Left ventricle myocardium inferior (tissue), 1 donor: ENCODE measurements at regions not wholly inside any gene's neighbourhood (a gene's known extent, or its start where the extent isn't known, plus 50 kb on each side); places are given as distances from the start of the nearest gene placed in this dataset.

Experiments used
- DNase-seq: peaks from one replicate; pipeline ENCODE4 v3.0.0-alpha.2; 2020
- H3K27ac ChIP-seq: fragments of 200-600 bp; replicated peaks from 2 replicates; pipeline ENCODE4 v1.8.0; 2021
- H3K27me3 ChIP-seq: fragments of 200-600 bp; 2 replicates; pipeline ENCODE4 v1.8.0; 2021; ENCODE audit warnings: low read depth
- H3K36me3 ChIP-seq: fragments of 200-600 bp; 2 replicates; pipeline ENCODE4 v1.8.0; 2021
- H3K4me1 ChIP-seq: fragments of 200-600 bp; 2 replicates; pipeline ENCODE4 v1.8.0; 2021
- H3K4me3 ChIP-seq: fragments of 200-600 bp; 2 replicates; pipeline ENCODE4 v1.8.0; 2021; ENCODE audit warnings: mild to moderate bottlenecking, moderate library complexity
- H3K9me3 ChIP-seq: fragments of 200-600 bp; replicated peaks from 2 replicates; pipeline ENCODE4 v1.8.0; 2021
- CTCF ChIP-seq: fragments of 200-600 bp; IDR thresholded peaks from 2 replicates; pipeline ENCODE4 v1.8.0; 2021; ENCODE audit warnings: antibody characterized with exemption, mild to moderate bottlenecking, borderline replicate concordance
- intact Hi-C: fragments of 100-400 bp; cut with micrococcal nuclease; formaldehyde crosslinking; loops from one replicate; pipeline ENCODE4 v1.11.0; 2022
- donor health status: DM: no; HTN: yes; CAD: no; lungs with severe emphysema.

- DNase-seq = no peak
- intact Hi-C loops = no loop called here
- Histone ChIP-seq H3K4me1 (no peaks in the 10 kb centered on the region), H3K4me3 (no peak overlapping the region), H3K27ac (no peak overlapping the region), H3K27me3 (no peaks in the 10 kb centered on the region), H3K9me3 (no peaks in the 10 kb centered on the region), H3K36me3 (no peaks in the 10 kb centered on the region)
- no peak for TF ChIP-seq CTCF
Measured at GRCh38 chr3:191783024-191783423, 322.1 kb downstream of the PYDC2 start.

GRCh38 chr3:191790934-191791333, 330.0 kb downstream of the PYDC2 start:
- Histone ChIP-seq H3K4me1 (no peaks in the 10 kb centered on the region), H3K4me3 (no peak overlapping the region), H3K27ac (no peak overlapping the region), H3K36me3 (no peaks in the 10 kb centered on the region), H3K27me3 (no peaks in the 10 kb centered on the region), H3K9me3 (peaks cover 5% of the 10 kb centered on the region)
- TF ChIP-seq CTCF = no peak
- no peak for DNase-seq
- intact Hi-C loops = no loop called here

- no peaks in the 10 kb centered on the region for H3K36me3 ChIP-seq
- intact Hi-C loops = no loop called here
- DNase-seq = no peak
Measured at GRCh38 chr3:191792580-191792979, 331.6 kb downstream of the PYDC2 start.

GRCh38 chr3:191795196-191795595, 334.2 kb downstream of the PYDC2 start:
- no peaks in the 10 kb centered on the region for H3K36me3 ChIP-seq
- no peak overlapping the region for H3K4me3 ChIP-seq
- no peaks in the 10 kb centered on the region for H3K27me3 ChIP-seq
- H3K9me3 ChIP-seq = peaks cover 6% of the 10 kb centered on the region
- H3K27ac ChIP-seq = no peak overlapping the region
- no peak for DNase-seq
- TF ChIP-seq CTCF = no peak
- intact Hi-C loops = no loop called here
- H3K4me1 ChIP-seq = no peaks in the 10 kb centered on the region

More at GRCh38 chr3:191792580-191792979, 331.6 kb downstream of the PYDC2 start:
- H3K27me3 ChIP-seq = no peaks in the 10 kb centered on the region
- TF ChIP-seq CTCF = no peak
- H3K4me1 ChIP-seq = no peaks in the 10 kb centered on the region
- no peak overlapping the region for H3K27ac ChIP-seq
- peaks cover 5% of the 10 kb centered on the region for H3K9me3 ChIP-seq
- no peak overlapping the region for H3K4me3 ChIP-seq

GRCh38 chr3:191797271-191797670, 336.3 kb downstream of the PYDC2 start:
- no peak for DNase-seq
- Histone ChIP-seq H3K36me3 (no peaks in the 10 kb centered on the region), H3K4me3 (no peak overlapping the region), H3K27ac (no peak overlapping the region), H3K27me3 (no peaks in the 10 kb centered on the region), H3K4me1 (no peaks in the 10 kb centered on the region), H3K9me3 (peaks cover 21% of the 10 kb centered on the region)
- intact Hi-C loops = no loop called here
- TF ChIP-seq CTCF = no peak

- Histone ChIP-seq H3K9me3 (peaks cover 42% of the 10 kb centered on the region), H3K4me1 (no peaks in the 10 kb centered on the region), H3K36me3 (no peaks in the 10 kb centered on the region), H3K27ac (no peak overlapping the region), H3K27me3 (no peaks in the 10 kb centered on the region), H3K4me3 (no peak overlapping the region)
- no peak for DNase-seq
- no peak for TF ChIP-seq CTCF
- intact Hi-C loops = no loop called here
Measured at GRCh38 chr3:191802671-191803070, 341.7 kb downstream of the PYDC2 start.
